GM19025 (cell line): ENCODE measurements at regions not wholly inside any gene's neighbourhood (a gene's known extent, or its start where the extent isn't known, plus 50 kb on each side); places are given as distances from the start of the nearest gene placed in this dataset.

Experiments used
- ATAC-seq: cut with Tn5 transposase; IDR thresholded peaks from one replicate; pipeline ENCODE4 v1.9.1; 2021; ENCODE audit warnings: mild to moderate bottlenecking, low read depth, moderate library complexity; ENCODE audit not compliant: unreplicated experiment

GRCh38 chr18:72601944-72602343 lies 57.8 kb upstream of the CBLN2 start:
- ATAC-seq: no peak

GRCh38 chr18:72601481-72601880 lies 57.3 kb upstream of the CBLN2 start:
- no peak for ATAC-seq
